GM23338 (cell line): ENCODE measurements at regions not wholly inside any gene's neighbourhood (a gene's known extent, or its start where the extent isn't known, plus 50 kb on each side); places are given as distances from the start of the nearest gene placed in this dataset.

Experiments used
- EZH2 ChIP-seq: fragments of 200-600 bp; sonication (generic); IDR thresholded peaks from one replicate; pipeline ENCODE4 v1.8.0; 2017; ENCODE audit warnings: antibody characterized with exemption, mild to moderate bottlenecking, low read depth; ENCODE audit not compliant: unreplicated experiment
- POLR2AphosphoS5 ChIP-seq: IDR thresholded peaks from 2 replicates; pipeline ENCODE4 v1.6.1; 2016; ENCODE audit warnings: antibody characterized with exemption, low read depth

DNA sequence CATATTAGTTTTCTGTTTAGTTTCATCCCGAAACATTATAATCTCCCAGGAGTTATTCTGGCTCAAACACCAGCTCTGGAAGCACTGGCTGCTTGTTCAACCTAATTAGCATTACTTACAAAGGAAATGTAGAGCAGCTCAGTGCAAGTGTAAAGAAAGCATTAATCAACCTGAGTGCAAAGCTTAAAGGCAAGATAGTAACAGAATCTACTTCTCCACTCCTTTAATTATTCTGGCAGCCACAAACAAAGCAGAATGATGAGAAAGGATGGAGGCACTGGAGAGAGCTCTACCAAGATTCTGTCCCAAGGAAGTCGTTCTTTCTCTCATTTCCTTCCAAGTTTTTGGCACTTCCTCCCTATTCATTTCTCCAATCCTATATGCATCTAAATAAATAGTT, 1384.0 kb downstream of the ZPLD1 start:
- TF ChIP-seq POLR2AphosphoS5 (no peak), EZH2 (no peak)
